ENCODE measurements at regions not wholly inside any gene's neighbourhood (a gene's known extent, or its start where the extent isn't known, plus 50 kb on each side); places are given as distances from the start of the nearest gene placed in this dataset.

DNA sequence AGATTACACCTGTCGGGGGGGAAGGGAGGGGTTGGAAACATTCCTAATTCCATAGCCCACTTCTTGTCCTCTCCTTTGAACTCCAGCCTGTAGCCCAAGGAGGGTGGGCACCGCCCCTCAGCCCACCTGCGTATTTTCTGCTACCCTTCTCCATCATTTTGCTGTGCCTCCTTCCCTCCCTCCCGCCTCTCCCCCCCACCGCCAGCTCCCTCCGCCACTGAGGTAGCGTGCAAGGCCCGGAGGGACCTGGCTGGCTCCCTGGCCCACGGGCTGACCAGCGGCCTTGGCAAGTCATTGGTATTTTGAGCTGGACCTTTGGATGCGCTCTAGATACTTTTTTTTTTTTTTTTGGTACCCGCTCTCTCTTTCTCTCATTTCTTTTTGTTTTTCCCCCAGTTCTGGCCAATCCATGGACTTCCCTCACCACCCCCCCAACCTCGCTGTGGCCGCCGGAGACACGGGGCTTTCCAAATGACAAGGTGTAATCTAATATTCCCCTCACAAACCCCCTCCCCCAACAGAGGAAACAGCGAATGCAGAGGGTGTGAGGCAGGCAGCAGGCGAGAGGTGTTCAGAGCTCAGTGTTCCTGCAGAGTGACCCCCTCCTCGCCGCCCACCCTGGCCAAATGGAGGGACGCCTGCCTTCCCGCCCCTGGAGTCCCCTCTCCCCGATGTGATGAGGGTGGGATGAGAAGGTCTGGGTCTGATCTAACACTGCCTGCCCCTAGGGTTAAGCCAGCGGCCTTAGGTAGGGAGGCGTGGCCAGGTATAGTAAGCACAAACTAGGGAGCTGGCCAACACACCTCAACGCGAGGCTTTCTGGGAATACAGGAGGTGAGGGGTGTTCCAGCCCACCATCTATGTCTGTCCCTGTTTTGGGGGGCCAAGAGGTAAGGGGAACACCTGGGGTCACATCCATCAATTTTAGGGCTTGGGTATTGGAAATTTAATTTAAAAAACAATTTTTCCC lies 89.2 kb downstream of the PTPRS start:
- Histone ChIP-seq H3K4me2 (ENCODE audit: low read length) (no peak overlapping the region), H3K4me1 (ENCODE audit: insufficient read depth, low read length) (peaks cover 7% of the 10 kb centered on the region), H3K4me3 (ENCODE audit: insufficient read depth, low read depth, low read length) (no peak overlapping the region), H3K27me3 (ENCODE audit: insufficient read depth, low read length) (no peaks in the 10 kb centered on the region), H3K9ac (ENCODE audit: low read length) (no peak overlapping the region), H3K79me2 (ENCODE audit: insufficient read depth, low read length) (no peaks in the 10 kb centered on the region), H2AFZ (ENCODE audit: low read depth, low read length) (no peak overlapping the region), H3K27ac (ENCODE audit: low read depth, low read length) (no peak overlapping the region), H3K36me3 (ENCODE audit: insufficient read depth, low read length) (peaks cover 6% of the 10 kb centered on the region), H4K20me1 (ENCODE audit: insufficient read depth, low read length) (peaks cover 8% of the 10 kb centered on the region), H3K9me3 (ENCODE audit: insufficient read depth, low read depth, low read length) (peaks cover 10% of the 10 kb centered on the region)
- TF ChIP-seq, protein P1, sequence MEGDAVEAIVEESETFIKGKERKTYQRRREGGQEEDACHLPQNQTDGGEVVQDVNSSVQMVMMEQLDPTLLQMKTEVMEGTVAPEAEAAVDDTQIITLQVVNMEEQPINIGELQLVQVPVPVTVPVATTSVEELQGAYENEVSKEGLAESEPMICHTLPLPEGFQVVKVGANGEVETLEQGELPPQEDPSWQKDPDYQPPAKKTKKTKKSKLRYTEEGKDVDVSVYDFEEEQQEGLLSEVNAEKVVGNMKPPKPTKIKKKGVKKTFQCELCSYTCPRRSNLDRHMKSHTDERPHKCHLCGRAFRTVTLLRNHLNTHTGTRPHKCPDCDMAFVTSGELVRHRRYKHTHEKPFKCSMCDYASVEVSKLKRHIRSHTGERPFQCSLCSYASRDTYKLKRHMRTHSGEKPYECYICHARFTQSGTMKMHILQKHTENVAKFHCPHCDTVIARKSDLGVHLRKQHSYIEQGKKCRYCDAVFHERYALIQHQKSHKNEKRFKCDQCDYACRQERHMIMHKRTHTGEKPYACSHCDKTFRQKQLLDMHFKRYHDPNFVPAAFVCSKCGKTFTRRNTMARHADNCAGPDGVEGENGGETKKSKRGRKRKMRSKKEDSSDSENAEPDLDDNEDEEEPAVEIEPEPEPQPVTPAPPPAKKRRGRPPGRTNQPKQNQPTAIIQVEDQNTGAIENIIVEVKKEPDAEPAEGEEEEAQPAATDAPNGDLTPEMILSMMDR (IDR thresholded peaks at IDR 0.05; ENCODE audit: insufficient read depth, low read depth, low read length): no peak
- TF ChIP-seq EZH2 (IDR thresholded peaks at IDR 0.05; ENCODE audit: insufficient read depth, low read length): no peak
- no peak overlapping the region for H3K4me3 Mint-ChIP-seq (ENCODE audit: unreplicated experiment)
- no peaks in the 10 kb centered on the region for H3K27me3 Mint-ChIP-seq (ENCODE audit: low read depth, unreplicated experiment)
- H3K4me1 Mint-ChIP-seq (ENCODE audit: low read depth, unreplicated experiment): peaks cover 6% of the 10 kb centered on the region
- DNase-seq (ENCODE audit: low read depth): no peak
- peaks cover 34% of the 10 kb centered on the region for H3K36me3 Mint-ChIP-seq (ENCODE audit: low read depth, unreplicated experiment)
- H3K27ac Mint-ChIP-seq (ENCODE audit: unreplicated experiment): no peak overlapping the region
- FAIRE-seq: no peak
- peaks cover 12% of the 10 kb centered on the region for H3K9me3 Mint-ChIP-seq (ENCODE audit: unreplicated experiment)

DNA sequence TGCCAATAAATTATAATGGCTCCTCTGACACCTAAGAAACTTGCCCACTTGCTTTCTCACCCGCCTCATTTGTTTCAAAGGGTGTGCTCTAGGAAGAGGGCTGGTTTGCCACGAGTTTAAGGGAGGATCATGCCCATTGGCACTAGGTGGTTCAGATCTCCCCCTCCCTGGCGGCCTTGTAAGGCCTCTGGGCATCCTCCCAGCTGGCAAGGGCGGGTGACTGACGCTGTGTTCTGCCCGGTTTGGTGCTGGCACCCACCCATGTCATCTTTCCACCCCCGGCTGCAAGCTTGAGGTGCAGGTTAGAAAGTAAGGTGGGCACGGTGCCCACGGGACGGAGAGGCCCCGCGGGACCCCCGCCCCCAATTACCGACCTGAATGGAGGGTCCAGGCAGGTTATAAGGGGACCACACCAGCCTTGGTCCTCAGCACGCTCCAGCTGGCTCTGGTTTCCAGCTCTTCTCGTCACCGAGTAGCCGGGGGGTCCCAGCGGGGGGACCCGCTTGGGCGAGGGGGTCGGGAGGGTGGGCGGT lies 90.4 kb downstream of the PTPRS start:
- no peak for TF ChIP-seq EZH2 (IDR thresholded peaks at IDR 0.05; ENCODE audit: insufficient read depth, low read length)
- TF ChIP-seq, protein P1 (IDR thresholded peaks at IDR 0.05; ENCODE audit: insufficient read depth, low read depth, low read length): no peak
- Mint-ChIP-seq H3K27ac (ENCODE audit: unreplicated experiment) (no peak overlapping the region), H3K36me3 (ENCODE audit: low read depth, unreplicated experiment) (peaks cover 26% of the 10 kb centered on the region), H3K4me1 (ENCODE audit: low read depth, unreplicated experiment) (peaks cover 6% of the 10 kb centered on the region), H3K9me3 (ENCODE audit: unreplicated experiment) (peaks cover 7% of the 10 kb centered on the region), H3K4me3 (ENCODE audit: unreplicated experiment) (no peak overlapping the region), H3K27me3 (ENCODE audit: low read depth, unreplicated experiment) (no peaks in the 10 kb centered on the region)
- Histone ChIP-seq H3K36me3 (ENCODE audit: insufficient read depth, low read length) (peaks cover 6% of the 10 kb centered on the region), H3K4me1 (ENCODE audit: insufficient read depth, low read length) (peaks cover 7% of the 10 kb centered on the region), H3K4me2 (ENCODE audit: low read length) (no peak overlapping the region), H2AFZ (ENCODE audit: low read depth, low read length) (no peak overlapping the region), H3K4me3 (ENCODE audit: insufficient read depth, low read depth, low read length) (no peak overlapping the region), H3K9ac (ENCODE audit: low read length) (no peak overlapping the region), H3K9me3 (ENCODE audit: insufficient read depth, low read depth, low read length) (peaks cover 9% of the 10 kb centered on the region), H3K27me3 (ENCODE audit: insufficient read depth, low read length) (no peaks in the 10 kb centered on the region), H3K79me2 (ENCODE audit: insufficient read depth, low read length) (no peaks in the 10 kb centered on the region), H4K20me1 (ENCODE audit: insufficient read depth, low read length) (peaks cover 12% of the 10 kb centered on the region), H3K27ac (ENCODE audit: low read depth, low read length) (no peak overlapping the region)
- FAIRE-seq (no peak), DNase-seq (ENCODE audit: low read depth) (no peak)

Data from astrocyte (in vitro differentiated cells and primary cell).